HG03159 (cell line): ENCODE measurements at regions not wholly inside any gene's neighbourhood (a gene's known extent, or its start where the extent isn't known, plus 50 kb on each side); places are given as distances from the start of the nearest gene placed in this dataset.

ENCODE experiments used
- ATAC-seq: cut with Tn5 transposase; IDR thresholded peaks from one replicate; pipeline ENCODE4 v1.9.1; 2021; ENCODE audit warnings: mild to moderate bottlenecking, moderate library complexity; ENCODE audit not compliant: unreplicated experiment

GRCh38 chr6:119630561-119631192 is 281.1 kb upstream of the MAN1A1 start:
- ATAC-seq = no peak

- ATAC-seq = no peak
These were observed 279.4 kb upstream of the MAN1A1 start for GRCh38 chr6:119628691-119629594.

GRCh38 chr6:119627908-119628669 is 278.5 kb upstream of the MAN1A1 start:
- no peak for ATAC-seq

GRCh38 chr6:119626884-119627619 is 277.5 kb upstream of the MAN1A1 start:
- no peak for ATAC-seq

- no peak for ATAC-seq
These were observed 271.4 kb upstream of the MAN1A1 start for GRCh38 chr6:119620846-119621555.

GRCh38 chr6:119614138-119614537 is 264.6 kb upstream of the MAN1A1 start:
- ATAC-seq = no peak

- ATAC-seq = no peak
These were observed 263.4 kb upstream of the MAN1A1 start for GRCh38 chr6:119612911-119613381.

- no peak for ATAC-seq
These were observed 262.8 kb upstream of the MAN1A1 start for GRCh38 chr6:119612176-119612891.

GRCh38 chr6:119610754-119611153 is 261.2 kb upstream of the MAN1A1 start:
- no peak for ATAC-seq

- ATAC-seq = no peak
These were observed 260.7 kb upstream of the MAN1A1 start for GRCh38 chr6:119610265-119610664.

- no peak for ATAC-seq
These were observed 260.3 kb upstream of the MAN1A1 start for GRCh38 chr6:119609865-119610264.

- ATAC-seq = no peak
These were observed 259.4 kb upstream of the MAN1A1 start for GRCh38 chr6:119608994-119609393.

GRCh38 chr6:119604124-119604523 is 254.6 kb upstream of the MAN1A1 start:
- no peak for ATAC-seq

GRCh38 chr6:119603501-119603900 is 253.9 kb upstream of the MAN1A1 start:
- ATAC-seq = no peak

GRCh38 chr6:119602215-119603178 is 252.9 kb upstream of the MAN1A1 start:
- ATAC-seq = no peak

- ATAC-seq = no peak
These were observed 249.3 kb upstream of the MAN1A1 start for GRCh38 chr6:119598883-119599282.

GRCh38 chr6:119594907-119595306 is 245.3 kb upstream of the MAN1A1 start:
- ATAC-seq = no peak

GRCh38 chr6:119591235-119591634 is 241.7 kb upstream of the MAN1A1 start:
- ATAC-seq = no peak
